Activated CD4-positive, alpha-beta T cell treated with anti-CD3 and anti-CD28 coated beads, Interleukin-2, Interleukin-6, amounts not matched to agents 100 ng/mL and 50 ng/mL, durations not matched to agents 16 hours and 8 hours (primary cell): ENCODE measurements at regions not wholly inside any gene's neighbourhood (a gene's known extent, or its start where the extent isn't known, plus 50 kb on each side); places are given as distances from the start of the nearest gene placed in this dataset.

ENCODE experiments used
- DNase-seq: peaks from one replicate; pipeline ENCODE4 v3.0.0-alpha.2; 2020

- no peak for DNase-seq
These were observed 55.8 kb downstream of the KCNE4 start for GRCh38 chr2:223107825-223108224.

GRCh38 chr2:223108351-223109050 is 56.5 kb downstream of the KCNE4 start:
- DNase-seq = no peak

GRCh38 chr2:223109341-223109740 is 57.4 kb downstream of the KCNE4 start:
- DNase-seq = no peak

GRCh38 chr2:223113161-223113560 is 61.2 kb downstream of the KCNE4 start:
- no peak for DNase-seq

- no peak for DNase-seq
These were observed 62.2 kb downstream of the KCNE4 start for GRCh38 chr2:223114170-223114569.

GRCh38 chr2:223114917-223115316 is 62.9 kb downstream of the KCNE4 start:
- DNase-seq = no peak

GRCh38 chr2:223117533-223117932 is 65.5 kb downstream of the KCNE4 start:
- no peak for DNase-seq

- DNase-seq = no peak
These were observed 69.3 kb downstream of the KCNE4 start for GRCh38 chr2:223121283-223121682.

GRCh38 chr2:223122781-223123180 is 70.8 kb downstream of the KCNE4 start:
- DNase-seq = no peak

- no peak for DNase-seq
These were observed 72.0 kb downstream of the KCNE4 start for GRCh38 chr2:223123855-223124610.

- no peak for DNase-seq
These were observed 89.6 kb downstream of the KCNE4 start for GRCh38 chr2:223141606-223142005.

GRCh38 chr2:223142118-223142517 is 90.1 kb downstream of the KCNE4 start:
- no peak for DNase-seq

GRCh38 chr2:223147431-223147830 is 95.4 kb downstream of the KCNE4 start:
- DNase-seq = no peak

GRCh38 chr2:223148516-223148915 is 96.5 kb downstream of the KCNE4 start:
- DNase-seq = no peak

GRCh38 chr2:223155956-223156355 is 104.0 kb downstream of the KCNE4 start:
- no peak for DNase-seq

- no peak for DNase-seq
These were observed 110.0 kb downstream of the KCNE4 start for GRCh38 chr2:223161873-223162458.

GRCh38 chr2:223165423-223166214 is 113.6 kb downstream of the KCNE4 start:
- DNase-seq = no peak

- DNase-seq = no peak
These were observed 114.2 kb downstream of the KCNE4 start for GRCh38 chr2:223166215-223166493.

- no peak for DNase-seq
These were observed 115.1 kb downstream of the KCNE4 start for GRCh38 chr2:223166983-223167650.

- DNase-seq = no peak
These were observed 118.0 kb downstream of the KCNE4 start for GRCh38 chr2:223169830-223170605.

- DNase-seq = no peak
These were observed 125.0 kb downstream of the KCNE4 start for GRCh38 chr2:223176970-223177369.

- DNase-seq = no peak
These were observed 128.5 kb downstream of the KCNE4 start for GRCh38 chr2:223180463-223180862.
